Hepatocyte (in vitro differentiated cells): ENCODE measurements at regions not wholly inside any gene's neighbourhood (a gene's known extent, or its start where the extent isn't known, plus 50 kb on each side); places are given as distances from the start of the nearest gene placed in this dataset.

Experiments
- EZH2 ChIP-seq: fragments of 200-600 bp; sonication (generic); IDR thresholded peaks from 2 replicates; pipeline ENCODE4 v1.6.1; 2016; ENCODE audit warnings: antibody characterized with exemption, mild to moderate bottlenecking, borderline replicate concordance
- EZH2phosphoT487 ChIP-seq: fragments of 200-600 bp; sonication (generic); IDR thresholded peaks from one replicate; pipeline ENCODE4 v1.6.1; 2018; ENCODE audit warnings: antibody characterized with exemption, mild to moderate bottlenecking, low read depth, moderate library complexity; ENCODE audit not compliant: unreplicated experiment, severe bottlenecking

- TF ChIP-seq EZH2phosphoT487 (no peak), EZH2 (no peak)
These were observed 318.7 kb downstream of the BRD1 start for GRCh38 chr22:49509016-49509415.
